Fibroblast of lung (primary cell): ENCODE measurements at regions not wholly inside any gene's neighbourhood (a gene's known extent, or its start where the extent isn't known, plus 50 kb on each side); places are given as distances from the start of the nearest gene placed in this dataset.

Source experiments
- CTCF ChIP-seq, 2 donors: IDR thresholded peaks in 1 of 2; conservative IDR thresholded peaks in 1 of 2; 1 replicate in 1 of 2; 2 replicates in 1 of 2; pipeline ENCODE4 v1.5.1; 2011 to 2012; ENCODE audit warnings: low read length in 2 of 2, control low read depth in 1 of 2, inconsistent platforms in 1 of 2, low read depth in 1 of 2, mild to moderate bottlenecking in 1 of 2
- EZH2 ChIP-seq: IDR thresholded peaks from 2 replicates; pipeline ENCODE4 v1.5.1; 2012; ENCODE audit warnings: low read length, control low read depth, mild to moderate bottlenecking; ENCODE audit errors: missing control alignments

GRCh38 chr18:70578480-70578879, 289.6 kb downstream of the SOCS6 start:
- TF ChIP-seq CTCF (conservative IDR thresholded peaks at IDR 0.05 in 1 of 2, IDR thresholded peaks at IDR 0.05 in 1 of 2; ENCODE audit: low read depth in 1 of 2, low read length in 2 of 2) (no peak), EZH2 (no peak)
